ENCODE measurements at regions not wholly inside any gene's neighbourhood (a gene's known extent, or its start where the extent isn't known, plus 50 kb on each side); places are given as distances from the start of the nearest gene placed in this dataset.
A peak's percentile ranks its signal among the peaks of the same experiment; 100 is the strongest.
"Not testable (repeated sequence)": the region's sequence is repeated elsewhere in the genome, so short reads cannot be mapped to it uniquely, and the experiment has no call there.

GRCh38 chr4:15327311-15328298 lies 100.2 kb upstream of the C1QTNF7 start:
- TF ChIP-seq CTCF (IDR thresholded peaks at IDR 0.05; ENCODE audit: insufficient read depth, low read depth, low read length), result peak; percentile 3
- no peak overlapping the region for H3K4me3 ChIP-seq (ENCODE audit: low read depth, low read length)
- peak; percentile 94 for DNase-seq (ENCODE audit: low read depth)

GRCh38 chr4:15331930-15332329 lies 95.9 kb upstream of the C1QTNF7 start:
- peak; percentile 54 for DNase-seq (ENCODE audit: low read depth)
- no peak overlapping the region for H3K4me3 ChIP-seq (ENCODE audit: low read depth, low read length)
- no peak for TF ChIP-seq CTCF (IDR thresholded peaks at IDR 0.05; ENCODE audit: insufficient read depth, low read depth, low read length)

DNA sequence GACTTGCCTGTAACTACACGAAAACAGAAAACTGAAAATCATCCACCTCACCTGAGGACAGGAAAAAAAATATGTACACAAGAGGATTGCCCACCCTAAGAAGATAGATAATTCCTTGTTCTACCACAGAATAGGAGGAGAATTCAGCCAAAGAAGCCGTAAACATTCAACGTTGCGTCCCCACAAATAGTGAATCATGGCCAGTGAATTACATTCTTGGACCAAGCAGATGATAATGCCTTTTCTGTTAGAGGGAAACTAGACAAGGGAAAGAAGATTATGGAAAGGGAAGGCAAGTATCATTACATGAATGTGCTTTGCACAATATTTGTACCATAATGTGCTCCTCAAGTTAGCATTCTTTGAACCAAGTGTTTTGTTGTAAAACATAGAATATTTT lies 95.5 kb upstream of the C1QTNF7 start:
- no peak for DNase-seq (ENCODE audit: low read depth)
- no peak for TF ChIP-seq CTCF (IDR thresholded peaks at IDR 0.05; ENCODE audit: insufficient read depth, low read depth, low read length)
- no peak overlapping the region for H3K4me3 ChIP-seq (ENCODE audit: low read depth, low read length)

DNA sequence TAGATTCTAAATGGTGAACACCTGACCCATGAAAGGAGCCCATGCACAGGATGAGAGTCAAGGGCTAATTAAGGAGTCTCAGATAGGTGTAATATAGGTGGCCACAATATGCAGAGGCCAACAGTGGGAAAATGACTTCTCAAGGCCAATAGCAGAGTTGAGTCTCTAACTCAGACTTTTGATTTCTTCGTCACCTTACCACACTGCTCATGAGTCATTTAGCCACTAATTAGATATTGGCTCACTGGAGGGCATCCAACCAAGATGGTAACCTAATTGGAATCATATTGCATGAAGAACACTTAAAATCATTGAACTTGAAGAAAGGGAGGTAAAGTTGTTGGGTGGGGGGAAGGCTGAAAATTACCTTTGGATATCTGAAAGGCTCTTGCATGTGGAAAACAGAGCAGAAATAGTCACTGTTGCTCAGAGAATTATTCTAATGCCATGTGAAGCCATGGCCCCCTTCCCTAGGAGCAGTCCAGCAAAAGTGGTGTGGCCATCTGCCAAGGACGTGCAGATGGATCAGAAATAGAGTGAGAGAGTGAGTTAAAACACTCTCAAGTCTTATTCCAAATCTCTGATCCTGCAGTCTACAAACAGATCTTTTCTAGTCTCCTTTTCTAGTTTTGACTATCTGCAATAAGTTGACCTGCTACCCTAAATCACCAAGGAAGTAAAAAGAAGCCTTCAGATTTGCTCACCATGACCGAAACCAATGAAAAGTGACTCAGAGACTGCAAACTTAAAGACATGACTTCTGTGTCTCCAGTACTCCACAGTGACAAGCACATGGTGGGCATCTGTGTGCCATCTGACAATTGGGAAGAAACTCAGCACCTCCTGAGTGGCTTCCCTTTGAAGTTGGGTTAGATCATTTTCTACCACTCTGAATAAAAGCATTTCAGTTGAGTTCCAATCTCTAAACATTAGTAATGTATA lies 93.9 kb upstream of the C1QTNF7 start:
- H3K4me3 ChIP-seq (ENCODE audit: low read depth, low read length), result no peak overlapping the region
- TF ChIP-seq CTCF (IDR thresholded peaks at IDR 0.05; ENCODE audit: insufficient read depth, low read depth, low read length), result no peak
- DNase-seq (ENCODE audit: low read depth), result no peak

DNA sequence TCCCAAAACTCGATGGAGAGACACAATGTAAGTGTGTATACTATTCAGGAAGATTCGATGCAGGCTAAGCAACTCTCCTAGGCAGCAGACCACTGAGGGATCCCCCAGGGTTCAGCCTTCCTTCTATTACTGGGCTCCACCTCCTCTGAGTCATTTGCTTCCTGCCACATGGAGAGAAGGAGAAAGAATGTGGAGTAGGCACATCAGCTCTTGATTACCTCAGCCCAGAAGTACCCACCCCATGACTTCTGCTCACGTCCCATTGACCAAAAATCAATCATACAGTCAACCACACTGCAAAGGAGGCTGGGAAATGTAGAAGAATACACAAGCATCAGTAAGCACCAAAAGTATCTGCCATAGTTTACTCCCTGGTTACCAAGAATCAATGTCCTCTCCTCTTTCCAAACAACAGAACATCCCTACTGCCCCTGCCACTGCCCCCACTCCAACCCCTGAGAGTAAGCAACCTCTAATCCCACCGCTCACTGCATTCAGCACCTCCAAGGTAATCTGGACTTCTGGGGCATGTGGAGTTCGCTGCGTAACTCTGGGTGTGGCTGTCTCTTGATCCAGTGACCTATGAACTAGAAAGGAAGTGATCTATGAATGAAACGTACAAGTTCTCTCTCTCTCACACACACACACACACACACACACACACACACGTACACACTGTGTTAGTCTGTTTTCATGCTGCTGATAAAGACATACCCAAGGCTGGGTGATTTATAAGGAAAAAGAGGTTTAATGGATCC lies 91.2 kb upstream of the C1QTNF7 start:
- TF ChIP-seq CTCF (IDR thresholded peaks at IDR 0.05; ENCODE audit: insufficient read depth, low read depth, low read length), result no peak
- DNase-seq (ENCODE audit: low read depth), result no peak
- no peak overlapping the region for H3K4me3 ChIP-seq (ENCODE audit: low read depth, low read length)

DNA sequence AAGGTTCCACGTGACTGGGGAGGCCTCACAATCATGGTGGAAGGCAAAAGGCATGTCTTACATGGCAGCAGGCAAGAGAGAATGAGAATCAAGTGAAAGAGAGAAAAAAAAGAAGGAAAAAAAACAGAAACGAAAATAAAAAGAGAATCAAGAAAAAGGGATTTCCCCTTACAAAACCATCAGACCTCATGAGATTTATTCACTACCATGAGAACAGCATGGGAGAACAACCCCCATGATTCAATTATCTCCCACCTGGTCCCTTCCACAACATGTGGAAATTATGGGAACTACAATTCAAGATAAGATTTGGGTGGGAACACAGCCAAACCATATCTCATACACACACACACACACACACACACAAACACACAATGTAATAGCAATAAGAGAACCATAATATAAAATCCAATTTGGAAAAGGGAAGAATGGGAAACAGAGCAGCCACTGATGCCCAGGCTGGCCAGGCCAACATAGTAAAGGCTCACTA lies 90.6 kb upstream of the C1QTNF7 start:
- DNase-seq (ENCODE audit: low read depth), result not testable (repeated sequence)

More for the DNA sequence above, 90.6 kb upstream of the C1QTNF7 start:
- H3K4me3 ChIP-seq (ENCODE audit: low read depth, low read length), result not testable (repeated sequence)
